ENCODE measurements at regions not wholly inside any gene's neighbourhood (a gene's known extent, or its start where the extent isn't known, plus 50 kb on each side); places are given as distances from the start of the nearest gene placed in this dataset.

DNA sequence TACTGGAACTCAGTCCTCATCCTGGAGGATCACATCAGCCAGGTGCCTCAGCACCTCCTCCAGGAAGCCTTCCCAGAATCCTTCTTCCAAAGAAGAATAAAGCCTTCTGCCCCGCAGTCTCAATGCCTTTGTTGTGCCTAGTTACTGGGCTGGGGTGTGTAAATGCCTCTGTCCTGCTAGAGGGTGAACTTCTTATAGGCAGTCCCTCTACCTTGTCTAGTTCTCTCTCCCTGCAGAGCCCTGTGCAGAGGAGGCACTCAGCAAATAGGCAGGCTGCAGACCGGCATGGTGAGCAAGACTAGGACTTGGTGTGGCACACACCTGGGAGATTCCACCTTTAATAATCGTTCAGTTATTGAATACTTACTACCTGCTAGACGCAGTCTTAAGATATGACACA is 104.7 kb upstream of the PCBD1 start:
- H3K4me2 ChIP-seq (ENCODE audit: insufficient read depth, low read length), result no peak overlapping the region
- 1% methylated on average over 4 of the region's 4 CpGs for WGBS (ENCODE audit: insufficient coverage, low coverage, missing lambda C conversion rate)
- no peak for FAIRE-seq
- no peak overlapping the region for H2AFZ ChIP-seq (ENCODE audit: low read depth, low read length)
- BruUV-seq (replicated peaks), result no TSS peak
- CTCF ChIA-PET (ENCODE audit: low intra/inter-chr PET ratio), result no interaction called here
- no peaks in the 10 kb centered on the region for H3K36me3 ChIP-seq (ENCODE audit: control insufficient read depth, insufficient read depth, low read length)
- TF ChIP-seq ZFP36 (IDR thresholded peaks at IDR 0.05; ENCODE audit: low read depth, low read length, partially characterized antibody) (peak; percentile 83), GABPB2 (CRISPR knock-in tag; conservative IDR thresholded peaks at IDR 0.05) (no peak), U2AF1 (optimal IDR thresholded peaks at IDR 0.05; ENCODE audit: low read depth, low read length) (no peak), THRAP3 (IDR thresholded peaks at IDR 0.05; ENCODE audit: borderline replicate concordance) (no peak), ZNF551 (CRISPR knock-in tag; IDR thresholded peaks at IDR 0.05) (no peak), ZC3H8 (IDR thresholded peaks at IDR 0.05) (no peak), FUS (optimal IDR thresholded peaks at IDR 0.05; ENCODE audit: low read depth, low read length) (no peak), KLF10 (CRISPR knock-in tag; IDR thresholded peaks at IDR 0.05) (no peak)
- TF ChIP-seq, protein P1, sequence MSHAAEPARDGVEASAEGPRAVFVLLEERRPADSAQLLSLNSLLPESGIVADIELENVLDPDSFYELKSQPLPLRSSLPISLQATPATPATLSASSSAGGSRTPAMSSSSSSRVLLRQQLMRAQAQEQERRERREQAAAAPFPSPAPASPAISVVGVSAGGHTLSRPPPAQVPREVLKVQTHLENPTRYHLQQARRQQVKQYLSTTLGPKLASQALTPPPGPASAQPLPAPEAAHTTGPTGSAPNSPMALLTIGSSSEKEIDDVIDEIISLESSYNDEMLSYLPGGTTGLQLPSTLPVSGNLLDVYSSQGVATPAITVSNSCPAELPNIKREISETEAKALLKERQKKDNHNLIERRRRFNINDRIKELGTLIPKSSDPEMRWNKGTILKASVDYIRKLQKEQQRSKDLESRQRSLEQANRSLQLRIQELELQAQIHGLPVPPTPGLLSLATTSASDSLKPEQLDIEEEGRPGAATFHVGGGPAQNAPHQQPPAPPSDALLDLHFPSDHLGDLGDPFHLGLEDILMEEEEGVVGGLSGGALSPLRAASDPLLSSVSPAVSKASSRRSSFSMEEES (CRISPR knock-in tag; IDR thresholded peaks at IDR 0.05), result no peak
- DNase-seq (ENCODE audit: extremely low read depth in 1 of 4, low spot score in 3 of 4), result no peak
- no peak for ATAC-seq
- H3K9me1 ChIP-seq (ENCODE audit: control insufficient read depth, insufficient read depth, low read length), result no peaks in the 10 kb centered on the region
- H3K4me3 ChIP-seq, result no peak overlapping the region
- H3K79me2 ChIP-seq (ENCODE audit: control insufficient read depth, insufficient read depth, low read length), result no peaks in the 10 kb centered on the region
- intact Hi-C loops (cut with micrococcal nuclease), result no loop called here
- no peak overlapping the region for H3K9ac ChIP-seq (ENCODE audit: insufficient read depth in 1 of 2, low read depth in 2 of 2, low read length in 2 of 2)
- POLR2A ChIA-PET, result interaction anchor here (0.9 kb wide), 1 partner anchor 13 kb away, joined by 4 read pairs; no protein-coding TSS in a partner anchor
- H3K27ac ChIP-seq (ENCODE audit: extremely low read depth, low read depth, low read length), result no peak overlapping the region
- in situ Hi-C loops (cut with MboI), result no loop called here
- no peaks in the 10 kb centered on the region for H3K9me3 ChIP-seq (replicated peaks; ENCODE audit: control insufficient read depth, insufficient read depth, low read depth, low read length)
- H3K4me1 ChIP-seq (replicated peaks in 1 of 2; ENCODE audit: control insufficient read depth in 2 of 2, insufficient read depth in 2 of 2, low read length in 2 of 2), result no peaks in the 10 kb centered on the region
- H3K27me3 ChIP-seq (ENCODE audit: control insufficient read depth in 2 of 2, insufficient read depth in 2 of 2, low read length in 2 of 2), result peaks cover 51 to 71% of the 10 kb centered on the region in 2 experiments
- peaks cover 3% of the 10 kb centered on the region; the same call in 1 of the 2 replicates for H4K20me1 ChIP-seq (replicated peaks; ENCODE audit: control insufficient read depth, insufficient read depth, low read length)

All from K562 (cell line).